Large intestine (tissue), 3 donors: ENCODE measurements at regions not wholly inside any gene's neighbourhood (a gene's known extent, or its start where the extent isn't known, plus 50 kb on each side); places are given as distances from the start of the nearest gene placed in this dataset.

Experiments used
- DNase-seq, 2 donors: peaks; one replicate each; pipeline versions ENCODE4 v3.0.0 to v3.0.0-alpha.2; 2013
- H3K27ac ChIP-seq: one replicate; pipeline ENCODE4 v1.5.1; 2013; ENCODE audit warnings: low read length
- H3K27me3 ChIP-seq: 2 replicates; pipeline ENCODE4 v1.6.1; 2013; ENCODE audit warnings: low read length; ENCODE audit not compliant: control insufficient read depth, insufficient read depth
- H3K36me3 ChIP-seq: 2 replicates; pipeline ENCODE4 v1.6.1; 2013; ENCODE audit warnings: low read length; ENCODE audit not compliant: control insufficient read depth, insufficient read depth
- H3K4me1 ChIP-seq: one replicate; pipeline ENCODE4 v1.6.1; 2013; ENCODE audit warnings: low read length; ENCODE audit not compliant: control insufficient read depth, insufficient read depth
- H3K4me3 ChIP-seq: one replicate; pipeline ENCODE4 v1.5.1; 2013; ENCODE audit warnings: low read length
- H3K9me3 ChIP-seq: one replicate; pipeline ENCODE4 v1.6.1; 2013; ENCODE audit warnings: mild to moderate bottlenecking, low read depth, low read length, moderate library complexity; ENCODE audit not compliant: control insufficient read depth
- WGBS: methylation state at CpG from one replicate; pipeline ENCODE4 v1.1.5; 2013; ENCODE audit warnings: low lambda C conversion rate; ENCODE audit not compliant: insufficient coverage; 5-methylcytosine and 5-hydroxymethylcytosine counted together

- 100% methylated on average over 1 of the region's 6 CpGs for WGBS
- Histone ChIP-seq H3K36me3 (peaks cover 6% of the 10 kb centered on the region), H3K9me3 (no peaks in the 10 kb centered on the region), H3K27ac (no peak overlapping the region), H3K4me1 (peaks cover 3% of the 10 kb centered on the region), H3K27me3 (no peaks in the 10 kb centered on the region), H3K4me3 (no peak overlapping the region)
- DNase-seq: no peak
These were observed 236.4 kb upstream of the RGS6 start for GRCh38 chr14:71695611-71696350.

- Histone ChIP-seq H3K27me3 (no peaks in the 10 kb centered on the region), H3K36me3 (peaks cover 6% of the 10 kb centered on the region), H3K9me3 (no peaks in the 10 kb centered on the region), H3K4me1 (peaks cover 3% of the 10 kb centered on the region), H3K27ac (no peak overlapping the region), H3K4me3 (no peak overlapping the region)
- WGBS: no CpG with 5 or more reads among the region's 4 CpGs
- DNase-seq: no peak
These were observed 234.2 kb upstream of the RGS6 start for GRCh38 chr14:71698027-71698426.

- H3K27me3 ChIP-seq: no peaks in the 10 kb centered on the region
- DNase-seq: no peak
- no peak overlapping the region for H3K27ac ChIP-seq
- peaks cover 3% of the 10 kb centered on the region for H3K4me1 ChIP-seq
- no peaks in the 10 kb centered on the region for H3K9me3 ChIP-seq
- 80% methylated on average over 1 of the region's 4 CpGs for WGBS
- H3K4me3 ChIP-seq: no peak overlapping the region
- H3K36me3 ChIP-seq: peaks cover 6% of the 10 kb centered on the region
These were observed 233.6 kb upstream of the RGS6 start for GRCh38 chr14:71698673-71699072.

GRCh38 chr14:71701990-71702389 is 230.2 kb upstream of the RGS6 start:
- Histone ChIP-seq H3K27ac (no peak overlapping the region), H3K9me3 (no peaks in the 10 kb centered on the region), H3K4me1 (peaks cover 3% of the 10 kb centered on the region), H3K4me3 (no peak overlapping the region), H3K36me3 (peaks cover 9% of the 10 kb centered on the region), H3K27me3 (no peaks in the 10 kb centered on the region)
- DNase-seq: no peak
- WGBS: 86% methylated on average over 1 of the region's 5 CpGs

GRCh38 chr14:71702786-71703185 is 229.4 kb upstream of the RGS6 start:
- WGBS: 80% methylated on average over 1 of the region's 2 CpGs

GRCh38 chr14:71703477-71703876 is 228.8 kb upstream of the RGS6 start:
- DNase-seq: no peak
- no peaks in the 10 kb centered on the region for H3K9me3 ChIP-seq
- whole genome bisulfite sequencing: no CpG with 5 or more reads among the region's 4 CpGs
- H3K27me3 ChIP-seq: no peaks in the 10 kb centered on the region
- no peaks in the 10 kb centered on the region for H3K4me1 ChIP-seq
- no peak overlapping the region for H3K4me3 ChIP-seq
- no peak overlapping the region for H3K27ac ChIP-seq
- peaks cover 9% of the 10 kb centered on the region for H3K36me3 ChIP-seq

More at GRCh38 chr14:71702786-71703185, 229.4 kb upstream of the RGS6 start:
- Histone ChIP-seq H3K4me1 (no peaks in the 10 kb centered on the region), H3K4me3 (no peak overlapping the region), H3K27ac (no peak overlapping the region), H3K36me3 (peaks cover 9% of the 10 kb centered on the region), H3K9me3 (no peaks in the 10 kb centered on the region), H3K27me3 (no peaks in the 10 kb centered on the region)
- no peak for DNase-seq

- Histone ChIP-seq H3K27me3 (no peaks in the 10 kb centered on the region), H3K27ac (no peak overlapping the region), H3K36me3 (peaks cover 11% of the 10 kb centered on the region), H3K4me3 (no peak overlapping the region), H3K4me1 (no peaks in the 10 kb centered on the region), H3K9me3 (no peaks in the 10 kb centered on the region)
- no CpG with 5 or more reads among the region's 1 CpG for WGBS
- no peak for DNase-seq
These were observed 228.0 kb upstream of the RGS6 start for GRCh38 chr14:71704210-71704609.

GRCh38 chr14:71705460-71705859 is 226.8 kb upstream of the RGS6 start:
- H3K9me3 ChIP-seq: no peaks in the 10 kb centered on the region
- WGBS: no CpG with 5 or more reads among the region's 4 CpGs
- no peaks in the 10 kb centered on the region for H3K27me3 ChIP-seq
- H3K27ac ChIP-seq: no peak overlapping the region
- H3K36me3 ChIP-seq: peaks cover 16% of the 10 kb centered on the region
- H3K4me1 ChIP-seq: no peaks in the 10 kb centered on the region
- H3K4me3 ChIP-seq: no peak overlapping the region
- DNase-seq: no peak

- Histone ChIP-seq H3K4me3 (no peak overlapping the region), H3K27me3 (no peaks in the 10 kb centered on the region), H3K27ac (no peak overlapping the region), H3K9me3 (no peaks in the 10 kb centered on the region), H3K4me1 (no peaks in the 10 kb centered on the region), H3K36me3 (peaks cover 13% of the 10 kb centered on the region)
- no peak for DNase-seq
- no CpG with 5 or more reads among the region's 9 CpGs for WGBS
These were observed 223.2 kb upstream of the RGS6 start for GRCh38 chr14:71709076-71709475.

- no peaks in the 10 kb centered on the region for H3K4me1 ChIP-seq
- H3K27ac ChIP-seq: no peak overlapping the region
- no peaks in the 10 kb centered on the region for H3K9me3 ChIP-seq
- WGBS: no CpG with 5 or more reads among the region's 7 CpGs
- H3K36me3 ChIP-seq: peaks cover 13% of the 10 kb centered on the region
- DNase-seq: no peak
- H3K27me3 ChIP-seq: no peaks in the 10 kb centered on the region
- H3K4me3 ChIP-seq: no peak overlapping the region
These were observed 222.2 kb upstream of the RGS6 start for GRCh38 chr14:71709987-71710386.

- Histone ChIP-seq H3K36me3 (peaks cover 14% of the 10 kb centered on the region), H3K27ac (no peak overlapping the region)
These were observed 221.1 kb upstream of the RGS6 start for GRCh38 chr14:71711125-71711524.

More at GRCh38 chr14:71711125-71711524, 221.1 kb upstream of the RGS6 start:
- no peaks in the 10 kb centered on the region for H3K27me3 ChIP-seq
- no peaks in the 10 kb centered on the region for H3K4me1 ChIP-seq
- WGBS: 100% methylated on average over 1 of the region's 2 CpGs
- no peak overlapping the region for H3K4me3 ChIP-seq
- DNase-seq: no peak
- H3K9me3 ChIP-seq: no peaks in the 10 kb centered on the region
